ENCODE measurements at regions not wholly inside any gene's neighbourhood (a gene's known extent, or its start where the extent isn't known, plus 50 kb on each side); places are given as distances from the start of the nearest gene placed in this dataset.

DNA sequence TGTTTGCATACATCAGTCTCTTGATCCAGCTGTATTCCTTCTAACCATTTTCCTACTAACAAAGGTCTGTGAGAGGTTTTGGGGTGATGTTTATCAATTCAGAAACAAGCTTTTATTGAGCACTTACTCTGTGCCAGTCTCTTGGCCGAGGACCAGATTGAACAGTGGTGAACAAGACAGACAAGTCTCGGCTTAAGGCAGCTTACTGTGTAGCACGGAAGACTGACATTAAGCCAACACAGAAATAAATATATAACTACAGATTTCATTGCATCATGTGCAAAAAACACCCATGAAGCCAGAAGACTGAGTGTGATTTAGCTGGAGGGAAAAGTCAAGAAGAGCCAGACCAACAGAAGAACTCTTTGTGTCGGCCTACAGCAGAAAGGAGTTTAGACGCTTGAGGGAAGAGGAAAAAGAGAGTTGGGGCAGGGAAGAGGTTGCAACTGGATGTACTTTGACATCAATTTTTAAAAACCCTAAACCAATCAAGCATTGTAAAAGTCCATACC lies 549.6 kb upstream of the CITED2 start:
- no peak for DNase-seq

DNA sequence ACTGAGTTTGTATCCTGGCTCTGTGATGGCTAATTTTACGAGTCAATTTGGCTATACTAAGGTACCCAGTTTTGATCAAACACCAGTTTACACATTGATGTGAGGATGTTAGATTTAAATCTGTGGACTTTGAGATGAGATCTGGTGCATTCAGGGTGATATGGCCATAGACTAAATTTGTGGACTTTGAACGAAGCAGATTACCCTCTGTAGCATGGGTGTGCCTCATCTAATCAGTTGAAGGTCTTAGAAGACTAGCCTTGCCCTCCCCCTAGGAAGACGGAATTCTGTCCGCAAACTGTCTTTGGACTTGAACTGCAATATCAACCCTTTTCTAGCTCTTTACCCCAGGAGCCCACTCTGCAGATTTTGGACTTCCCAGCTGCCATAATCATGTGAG lies 547.8 kb upstream of the CITED2 start:
- no peak for DNase-seq

DNA sequence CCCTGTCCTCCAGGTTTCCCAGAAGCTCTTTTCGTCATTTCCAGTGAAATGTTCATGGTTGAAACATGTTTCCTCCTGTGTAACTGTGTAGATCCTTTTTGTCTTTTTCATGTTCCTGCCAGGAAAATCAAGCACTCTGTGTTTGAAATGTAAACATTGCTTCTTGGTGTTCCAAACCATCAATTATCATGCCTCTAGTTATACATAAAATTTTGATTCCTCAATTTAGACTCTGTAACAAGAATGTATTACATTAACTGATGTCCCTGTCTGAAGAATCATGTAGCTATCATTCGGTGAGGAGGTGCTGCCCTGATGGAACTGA lies 546.3 kb upstream of the CITED2 start:
- DNase-seq = no peak

DNA sequence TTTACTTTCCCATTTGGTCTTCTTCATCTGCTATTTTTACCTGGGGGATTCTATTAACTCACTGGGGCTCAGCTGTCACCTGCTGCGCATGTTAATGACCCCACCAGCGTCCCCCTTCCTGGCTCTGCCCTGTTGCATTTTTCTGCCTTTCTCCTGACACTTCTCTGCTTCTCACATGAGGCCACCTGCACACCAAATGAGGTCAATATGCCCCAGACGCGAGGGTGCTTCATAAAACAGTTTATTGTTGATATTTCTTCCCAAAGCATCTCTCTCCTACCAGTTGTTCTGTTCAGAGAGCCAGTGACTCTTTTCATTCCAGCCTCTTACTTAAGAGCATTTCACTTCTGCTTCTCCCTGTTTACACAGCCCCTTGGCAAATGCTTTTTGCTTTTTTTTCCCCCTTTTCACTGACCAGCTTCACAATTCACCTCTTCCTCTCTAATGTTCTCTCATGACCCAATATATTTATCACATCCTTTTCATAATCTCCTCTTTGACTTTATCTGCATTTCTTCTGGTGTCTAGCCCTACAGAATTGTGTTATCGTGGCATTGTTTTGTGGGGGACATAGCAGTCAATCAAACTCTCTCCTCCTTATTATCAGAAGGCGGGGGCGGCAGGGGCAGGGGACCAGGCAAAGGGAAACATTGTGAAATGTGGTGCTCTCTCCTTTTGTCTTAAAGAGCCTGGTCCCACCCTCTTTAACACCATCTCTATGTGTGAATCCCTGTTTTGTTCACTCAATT lies 545.8 kb upstream of the CITED2 start:
- DNase-seq = no peak

DNA sequence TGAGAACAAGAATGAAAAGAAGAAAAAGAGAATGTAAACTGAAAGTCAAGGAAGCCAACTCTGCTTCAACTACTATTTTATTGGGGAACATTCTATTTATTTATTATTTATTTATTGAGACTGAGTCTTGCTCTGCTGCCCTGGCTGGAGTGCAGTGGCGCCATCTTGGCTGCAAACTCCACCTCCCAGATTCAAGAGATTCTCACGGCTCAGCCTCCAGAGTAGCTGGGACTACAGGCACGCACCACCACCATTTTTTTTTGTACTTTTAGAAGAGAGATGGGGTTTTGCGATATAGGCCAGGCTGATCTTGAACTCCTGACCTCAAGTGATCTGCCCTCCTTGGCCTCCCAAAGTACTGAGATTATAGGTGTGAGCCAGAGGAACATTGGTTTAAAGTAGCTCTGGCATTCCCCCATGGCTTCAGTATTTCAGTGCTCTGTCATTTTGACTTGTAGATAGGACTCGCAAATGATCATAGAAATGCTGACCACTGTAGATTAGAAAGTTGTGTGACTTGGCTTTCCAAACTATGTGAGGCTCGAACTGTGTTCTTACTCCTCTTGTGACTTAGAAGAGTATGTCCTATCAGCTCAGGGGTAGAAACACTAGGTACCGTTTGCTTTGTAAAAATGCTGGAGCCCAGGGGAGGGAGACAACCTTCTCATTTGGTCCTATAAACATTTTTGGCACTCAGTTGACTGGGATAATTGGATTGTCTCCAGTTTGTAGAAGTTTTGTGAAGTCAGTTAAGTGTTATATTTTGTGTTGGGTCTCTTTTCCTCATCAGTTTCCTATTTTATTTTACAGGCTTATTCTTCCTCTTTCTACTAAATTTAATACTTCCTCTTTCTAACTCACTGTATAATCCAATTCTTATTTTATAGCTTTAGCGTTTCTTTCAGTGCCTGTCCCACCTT lies 544.9 kb upstream of the CITED2 start:
- DNase-seq = no peak

DNA sequence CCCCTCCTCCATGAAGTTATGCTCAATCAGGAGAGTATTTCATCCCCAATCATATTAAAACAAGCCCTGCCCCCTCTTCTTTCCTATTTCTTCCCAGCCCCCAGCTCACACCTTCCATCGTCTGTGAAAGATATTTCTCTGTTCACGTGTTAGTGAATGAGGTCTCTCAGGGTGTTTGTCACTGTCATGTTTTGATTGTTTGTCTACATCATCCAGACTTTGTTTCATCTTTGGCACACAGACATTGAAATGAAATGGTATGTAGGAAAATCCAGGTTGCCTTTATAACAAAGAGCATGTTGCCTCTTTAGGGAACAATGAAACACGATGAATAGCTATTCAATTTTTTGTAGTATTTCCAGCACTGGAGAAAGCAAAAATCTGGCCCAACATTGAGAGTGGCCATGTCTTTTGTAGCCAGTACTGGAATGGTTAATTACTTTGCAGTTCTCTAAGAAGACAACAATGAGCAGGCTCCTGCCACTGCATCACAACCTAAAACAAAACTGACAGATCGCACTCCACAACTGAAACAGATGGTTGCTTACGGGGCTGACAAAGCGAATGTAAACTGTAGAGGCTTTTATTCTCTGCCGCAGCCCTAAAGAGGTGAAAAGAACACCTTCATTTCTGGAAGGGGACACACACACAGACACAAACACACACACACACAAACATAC lies 543.6 kb upstream of the CITED2 start:
- peak; percentile 14 for DNase-seq

DNA sequence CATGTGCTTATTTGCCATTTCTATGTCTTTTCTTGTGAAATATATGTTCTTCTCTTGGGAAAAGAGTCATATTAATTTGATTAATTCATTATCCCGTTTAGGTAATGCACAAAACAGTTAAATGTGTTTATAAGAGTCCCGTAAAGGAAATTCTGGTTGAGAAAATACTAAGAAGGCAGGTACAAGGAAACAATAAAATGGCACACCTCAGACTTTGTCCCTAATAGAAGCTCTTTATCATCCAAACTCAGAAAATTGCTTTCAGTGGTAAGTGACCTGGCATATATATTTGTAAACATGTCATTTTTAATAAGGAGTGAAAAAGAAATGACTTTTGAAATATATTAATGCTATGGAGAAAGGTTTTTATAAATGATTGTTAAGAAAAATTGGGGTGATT lies 540.5 kb upstream of the CITED2 start:
- no peak for DNase-seq

DNA sequence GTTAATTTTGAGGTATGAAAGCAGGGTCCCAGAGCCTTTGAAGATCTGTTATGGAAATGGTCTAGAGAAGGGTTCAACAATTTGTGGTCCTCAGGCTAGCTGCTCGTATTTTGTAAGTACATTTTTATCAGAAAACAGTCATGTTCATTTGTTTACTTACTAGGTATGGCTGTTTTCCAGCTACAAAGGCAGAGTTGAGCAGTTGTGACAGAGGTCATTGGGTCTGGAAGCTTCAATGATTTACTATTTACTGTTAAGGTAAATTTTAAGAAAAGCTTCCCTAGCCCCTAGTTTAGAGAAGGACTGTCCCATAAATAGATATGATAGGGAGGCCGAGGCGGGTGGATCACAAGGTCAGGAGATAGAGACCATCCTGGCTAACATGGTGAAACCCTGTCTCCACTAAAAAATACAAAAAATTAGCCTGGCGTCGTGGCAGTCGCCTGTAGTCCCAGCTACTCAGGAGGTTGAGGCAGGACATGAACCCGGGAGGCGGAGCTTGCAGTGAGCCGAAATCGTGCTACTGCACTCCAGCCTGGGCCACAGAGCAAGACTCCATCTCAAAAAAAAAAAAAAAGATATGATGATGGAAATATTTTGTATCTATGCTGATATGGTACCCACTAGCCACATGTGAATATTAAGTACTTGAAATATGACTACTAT lies 538.4 kb upstream of the CITED2 start:
- DNase-seq = no peak

DNA sequence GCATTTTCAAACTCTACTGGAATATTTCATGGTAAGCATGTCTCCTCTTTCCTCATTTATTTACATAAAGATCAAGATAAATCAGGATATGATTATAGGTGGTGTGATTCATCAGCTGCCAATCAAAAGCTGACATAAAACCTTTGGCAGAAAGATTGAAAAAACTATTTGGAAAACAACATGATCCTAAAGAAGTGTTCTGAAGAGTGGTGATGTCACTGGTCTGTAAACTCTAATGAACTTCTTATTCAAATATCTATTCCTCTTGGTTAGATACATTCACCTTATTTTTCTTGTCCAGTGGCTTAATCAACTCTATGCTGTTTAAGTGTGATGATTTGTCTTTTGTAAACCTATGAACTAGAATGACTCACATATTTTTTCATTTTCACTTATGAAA lies 535.5 kb upstream of the CITED2 start:
- no peak for DNase-seq

DNA sequence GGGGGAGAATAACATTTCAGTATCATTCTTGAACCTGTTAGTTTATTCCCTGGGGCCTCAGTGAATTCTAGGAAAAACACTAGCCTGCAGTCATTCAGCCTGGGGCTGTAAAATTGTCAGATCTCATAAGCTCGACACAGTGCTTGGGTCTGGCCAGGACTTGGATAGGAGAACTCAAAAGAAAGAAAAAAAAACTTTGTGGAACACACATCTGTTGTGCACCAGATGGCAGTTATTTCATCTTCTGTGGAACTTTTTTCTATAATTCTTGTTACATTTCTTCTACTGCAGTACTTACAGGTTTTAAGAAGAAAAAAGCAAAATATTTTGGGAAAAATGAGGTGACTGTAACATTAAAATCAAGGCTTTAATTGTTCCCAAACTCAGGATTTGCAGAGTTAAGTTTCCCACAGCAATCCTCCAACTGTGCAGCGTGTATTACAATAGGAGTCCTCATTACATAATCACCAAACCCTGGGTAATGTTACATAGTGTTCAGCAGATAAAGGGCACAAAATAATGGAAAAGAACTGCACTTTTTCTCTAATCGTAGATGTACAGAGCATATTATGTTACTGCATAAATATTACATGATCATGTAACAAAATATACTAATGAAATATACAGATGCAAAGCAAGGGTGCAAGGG lies 531.1 kb upstream of the CITED2 start:
- peak; percentile 51 for DNase-seq

DNA sequence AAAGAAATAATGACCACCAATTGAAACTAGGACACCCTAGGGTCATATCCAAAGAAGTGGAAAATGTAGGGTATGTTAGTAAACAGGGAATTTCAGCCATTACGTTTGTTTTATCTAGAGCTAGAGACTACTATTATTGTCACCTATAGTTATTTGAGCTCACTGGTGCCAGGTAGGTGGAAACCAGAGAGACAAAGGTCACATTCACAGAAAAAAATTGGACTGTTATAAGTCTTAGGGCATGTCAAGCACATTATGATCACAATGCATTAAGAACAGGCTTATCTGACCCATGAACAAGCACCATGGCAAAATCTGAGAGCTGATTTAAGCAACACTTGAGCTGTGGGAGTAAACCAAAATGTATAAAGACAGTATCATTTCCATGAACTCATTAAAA lies 530.1 kb upstream of the CITED2 start:
- no peak for DNase-seq

DNA sequence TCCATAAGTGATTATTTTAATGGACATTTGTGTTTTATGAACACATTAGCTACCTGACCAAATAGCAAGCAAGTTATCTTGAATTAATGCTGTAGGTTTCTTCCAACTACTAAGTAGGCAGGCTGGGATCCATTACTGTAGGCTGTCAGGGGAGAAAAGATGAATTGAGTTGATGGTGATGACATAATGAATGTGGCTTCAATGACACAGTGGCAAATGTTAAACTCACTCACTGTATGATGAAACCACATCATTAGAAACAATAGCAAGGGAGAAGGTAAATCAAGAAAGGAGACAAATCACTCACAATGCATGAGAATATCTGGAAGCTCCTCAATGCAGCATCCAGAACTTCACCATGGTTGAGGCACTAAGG lies 529.7 kb upstream of the CITED2 start:
- DNase-seq = no peak

DNA sequence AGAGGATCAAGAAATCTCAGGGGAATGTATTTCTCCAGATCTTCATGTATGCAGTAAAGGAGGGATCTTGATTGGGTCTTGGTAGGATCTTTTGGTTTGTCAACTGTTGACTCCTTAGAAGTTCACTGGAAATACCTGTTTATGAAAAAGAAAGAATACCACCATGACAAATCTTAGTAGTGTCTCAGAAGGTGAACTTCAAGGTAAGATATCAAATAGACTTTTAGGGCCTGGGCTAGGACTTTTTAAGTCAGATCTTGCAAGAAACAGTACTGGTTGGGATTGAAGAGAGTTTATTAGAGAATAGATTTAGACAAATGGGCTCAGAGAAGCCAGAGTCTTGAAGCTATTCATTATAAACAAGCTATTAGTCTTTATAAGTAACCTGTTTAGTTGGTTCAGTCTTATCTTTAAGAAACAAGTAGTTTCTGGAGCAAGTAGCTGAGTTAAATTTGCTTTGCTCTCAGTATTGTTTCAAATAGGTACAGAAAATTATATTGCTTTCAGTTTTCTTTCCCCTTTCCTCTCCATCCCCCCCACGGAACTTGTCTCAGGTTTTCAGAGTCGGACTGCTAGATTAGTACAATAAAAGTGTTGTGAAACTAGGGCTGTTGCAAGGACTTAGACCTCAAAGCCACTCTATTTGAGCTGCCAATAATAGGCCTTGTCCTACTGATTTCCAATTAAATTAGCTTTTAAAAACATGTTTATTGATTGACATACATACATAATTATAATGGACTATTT lies 529.1 kb upstream of the CITED2 start:
- DNase-seq = no peak

DNA sequence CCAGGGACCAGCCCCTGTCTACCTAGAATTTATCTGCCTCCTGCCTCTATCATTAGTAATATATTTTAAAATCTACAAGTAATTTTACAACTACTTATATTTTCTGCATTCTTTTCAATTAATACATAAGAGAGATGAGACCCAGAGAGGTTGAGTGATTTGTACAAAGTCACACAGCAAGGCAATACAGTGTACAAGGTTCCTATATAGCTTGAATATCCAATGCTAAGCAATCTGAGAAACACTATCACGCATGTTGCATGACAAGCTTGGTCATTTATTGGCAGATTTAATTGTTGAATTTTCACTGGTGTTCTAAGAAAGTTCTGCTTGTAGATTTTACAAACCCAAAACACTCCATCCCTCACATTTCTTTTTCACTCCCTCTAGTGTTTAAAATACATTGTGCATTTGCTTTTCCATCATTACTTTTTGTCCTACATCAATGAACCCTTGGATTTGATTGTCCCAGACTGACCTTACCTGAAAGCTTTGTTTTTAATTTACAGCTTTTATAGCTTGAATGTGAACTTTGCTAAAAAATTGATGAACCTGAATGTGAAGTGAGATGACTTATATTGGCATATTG lies 520.9 kb upstream of the CITED2 start:
- DNase-seq = no peak

DNA sequence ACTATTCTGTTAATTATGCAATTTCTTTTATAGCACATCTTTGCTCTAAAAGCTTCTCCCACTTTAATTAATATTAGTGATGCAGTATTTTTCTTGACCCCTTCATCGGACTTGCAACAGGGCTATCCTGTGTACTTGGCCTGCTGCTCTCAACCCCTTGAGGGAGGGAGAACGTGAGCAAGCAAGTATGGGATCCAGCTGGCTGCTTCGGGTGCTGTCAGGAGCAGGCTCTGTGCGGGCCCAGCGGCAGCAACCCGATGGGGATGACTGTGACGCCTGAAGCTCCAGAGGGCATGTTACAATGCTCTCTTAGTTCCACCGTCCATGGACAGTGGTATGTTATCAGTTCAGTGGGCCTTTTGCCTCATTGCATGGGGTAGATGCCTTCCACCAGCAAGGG lies 519.8 kb upstream of the CITED2 start:
- DNase-seq = no peak

DNA sequence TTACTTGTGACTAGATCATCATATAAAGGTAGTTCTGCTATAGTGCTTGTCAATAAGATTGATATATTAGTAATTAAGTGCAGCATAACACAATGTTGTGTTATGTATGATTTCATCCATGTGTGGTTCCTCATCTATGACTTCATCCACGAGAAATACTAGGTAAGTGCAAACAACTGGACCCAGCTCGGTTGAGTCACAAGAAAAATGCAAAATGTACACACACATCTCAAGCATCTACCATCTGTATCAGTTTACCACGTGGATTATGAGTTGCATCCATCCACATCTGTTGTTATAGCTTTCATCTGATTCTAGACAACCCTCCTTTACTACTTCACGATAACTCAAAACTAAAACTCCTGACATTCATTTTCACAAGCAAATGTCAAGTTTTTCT lies 517.0 kb upstream of the CITED2 start:
- DNase-seq = peak; percentile 14

DNA sequence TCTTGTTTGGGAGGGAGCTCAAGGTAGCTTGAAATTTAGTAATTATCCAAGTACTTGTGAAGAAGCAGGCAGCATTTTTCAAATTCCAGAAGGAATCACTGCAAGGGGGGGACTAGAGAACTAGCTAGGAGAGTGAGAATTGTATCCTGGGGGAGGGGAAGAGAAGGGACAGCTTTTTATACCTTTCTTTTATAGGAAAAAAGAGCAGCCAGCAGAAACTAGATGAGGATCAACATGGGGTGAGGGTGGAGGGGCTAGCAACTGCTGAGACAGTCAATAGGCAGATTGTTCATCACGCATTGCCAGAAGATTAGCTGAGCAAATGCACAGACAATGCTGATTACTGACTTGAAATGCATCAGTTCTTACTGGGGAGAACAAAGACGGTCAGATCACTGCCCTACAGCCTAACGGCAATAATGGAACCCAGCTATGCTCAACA lies 514.3 kb upstream of the CITED2 start:
- DNase-seq = no peak

DNA sequence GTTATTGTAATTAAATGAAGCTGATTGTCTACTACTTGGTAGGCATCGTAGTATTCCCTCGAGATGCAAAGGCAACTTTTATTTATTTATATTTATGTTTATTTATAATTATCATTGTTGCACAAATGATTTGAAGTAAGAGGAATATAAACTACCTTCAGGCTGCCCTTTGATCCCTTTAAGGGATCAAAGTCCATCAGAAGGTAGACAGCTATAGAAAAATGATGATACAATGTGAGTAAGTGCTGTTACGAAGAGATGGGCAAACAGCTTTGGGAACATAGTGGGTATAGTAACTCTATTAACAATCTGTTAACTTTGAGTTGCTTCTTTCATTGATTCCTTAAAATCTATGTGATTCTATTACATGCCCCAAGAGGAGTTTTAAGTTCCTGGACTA lies 512.8 kb upstream of the CITED2 start:
- no peak for DNase-seq

DNA sequence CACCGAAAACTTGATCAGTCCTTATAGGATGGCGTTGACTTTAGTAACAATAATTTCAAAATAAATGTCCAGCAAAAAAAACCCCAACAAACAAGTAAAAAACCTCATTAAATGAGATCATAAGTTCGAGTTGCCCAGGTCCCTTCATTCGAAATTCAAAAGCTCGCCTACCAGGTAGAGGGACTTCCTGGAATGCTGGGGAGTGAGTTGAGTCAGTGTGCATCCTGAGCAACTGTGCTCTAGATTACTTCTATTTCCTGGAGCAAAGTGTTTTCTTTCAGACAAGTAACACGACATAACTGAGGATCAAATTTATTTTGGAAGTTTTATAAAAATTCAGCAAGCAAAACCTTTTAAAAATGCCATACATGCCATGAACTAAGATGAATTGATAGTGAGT lies 511.9 kb upstream of the CITED2 start:
- DNase-seq = no peak

DNA sequence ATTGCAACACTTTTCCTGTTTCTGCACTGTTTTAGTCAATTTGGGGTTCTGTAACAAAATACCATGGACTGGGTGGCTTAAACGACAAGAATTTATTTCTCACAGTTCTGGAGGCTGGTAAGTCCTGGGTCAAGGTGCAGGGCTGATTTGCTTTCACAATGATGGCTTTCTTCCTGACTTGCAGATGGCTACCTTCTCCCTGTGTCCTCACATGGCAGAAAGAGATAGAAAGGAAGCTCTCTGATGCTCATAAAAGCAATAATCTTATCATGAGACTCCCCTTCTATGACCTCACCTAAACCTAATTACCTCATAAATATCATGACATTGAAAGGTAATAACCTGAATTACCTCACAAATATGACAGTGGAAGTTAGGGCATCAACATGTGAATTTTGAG lies 511.5 kb upstream of the CITED2 start:
- no peak for DNase-seq

DNA sequence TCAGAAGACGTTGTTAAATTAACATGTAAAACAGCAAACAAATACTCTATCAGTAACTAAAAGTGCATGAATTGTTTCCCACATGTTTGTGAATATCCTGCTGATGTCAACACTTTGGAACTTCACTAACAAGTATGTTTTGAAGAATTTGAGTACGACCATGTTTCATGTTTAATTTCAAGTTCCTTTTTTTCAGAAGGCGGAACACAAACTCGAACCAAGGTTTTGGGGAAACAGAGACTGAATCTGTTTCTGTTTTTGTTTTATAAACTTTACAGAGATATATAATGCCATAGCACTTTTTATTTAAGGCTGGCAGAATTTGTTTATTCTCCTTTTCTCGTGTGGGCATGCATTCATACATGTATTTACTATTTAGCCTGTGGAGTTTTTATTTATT lies 509.3 kb upstream of the CITED2 start:
- DNase-seq = no peak
